Limb (tissue), 2 donors: ENCODE measurements at regions not wholly inside any gene's neighbourhood (a gene's known extent, or its start where the extent isn't known, plus 50 kb on each side); places are given as distances from the start of the nearest gene placed in this dataset.
A peak's percentile ranks its signal among the peaks of the same experiment; 100 is the strongest.

ENCODE experiments used
- DNase-seq, 2 donors: peaks; one replicate each; pipeline ENCODE4 v3.0.0-alpha.2; 2016; ENCODE audit errors: extremely low spot score in 2 of 2

DNA sequence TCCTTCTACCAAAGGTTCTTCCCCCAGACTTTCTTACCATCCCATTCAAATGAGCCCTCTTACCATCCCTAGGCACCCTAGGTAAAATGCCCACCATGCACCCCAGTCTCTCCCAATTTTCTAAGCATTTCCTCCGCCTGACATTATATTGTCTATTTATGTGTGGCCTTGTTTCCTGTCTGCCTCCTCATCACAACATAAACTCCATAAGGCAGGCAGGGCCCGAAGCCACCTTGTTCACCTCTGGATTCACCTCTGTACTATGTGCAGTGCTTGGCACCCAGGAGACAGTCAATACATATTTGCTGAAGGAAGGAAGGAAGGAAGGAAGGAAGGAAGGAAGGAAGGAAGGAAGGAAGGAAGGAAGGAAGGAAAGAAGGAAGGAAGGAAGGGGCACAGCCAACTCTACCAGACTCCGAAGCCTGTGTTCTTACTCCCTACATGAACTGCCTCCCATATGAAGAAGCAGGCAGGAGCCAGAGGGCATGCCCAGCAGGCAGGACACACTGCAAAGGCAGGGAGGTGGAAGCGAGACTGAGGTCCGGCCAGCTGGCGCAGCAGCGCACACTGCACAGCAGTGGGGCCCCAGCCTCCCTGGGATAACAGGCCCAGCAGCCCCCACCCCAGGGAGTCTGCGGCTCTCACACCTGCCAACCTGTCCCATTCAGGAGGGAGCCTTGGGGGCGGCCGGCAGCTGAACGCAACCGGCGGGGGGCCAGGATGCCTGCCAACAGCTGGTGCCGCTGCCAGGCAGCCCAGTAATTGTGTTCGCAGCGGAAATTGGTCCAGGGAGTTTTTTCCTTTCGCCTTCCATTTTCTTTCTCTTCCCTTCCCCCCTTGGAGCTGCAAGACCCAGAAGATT is 106.0 kb upstream of the LINGO1 start:
- DNase-seq, result peak; percentile 15 to 69

GRCh38 chr15:77738038-77738370 is 105.3 kb upstream of the LINGO1 start:
- DNase-seq, result no peak

- DNase-seq, result no peak
These were observed 104.7 kb upstream of the LINGO1 start for GRCh38 chr15:77737238-77738037.

- no peak for DNase-seq
These were observed 101.6 kb upstream of the LINGO1 start for GRCh38 chr15:77734306-77734705.

DNA sequence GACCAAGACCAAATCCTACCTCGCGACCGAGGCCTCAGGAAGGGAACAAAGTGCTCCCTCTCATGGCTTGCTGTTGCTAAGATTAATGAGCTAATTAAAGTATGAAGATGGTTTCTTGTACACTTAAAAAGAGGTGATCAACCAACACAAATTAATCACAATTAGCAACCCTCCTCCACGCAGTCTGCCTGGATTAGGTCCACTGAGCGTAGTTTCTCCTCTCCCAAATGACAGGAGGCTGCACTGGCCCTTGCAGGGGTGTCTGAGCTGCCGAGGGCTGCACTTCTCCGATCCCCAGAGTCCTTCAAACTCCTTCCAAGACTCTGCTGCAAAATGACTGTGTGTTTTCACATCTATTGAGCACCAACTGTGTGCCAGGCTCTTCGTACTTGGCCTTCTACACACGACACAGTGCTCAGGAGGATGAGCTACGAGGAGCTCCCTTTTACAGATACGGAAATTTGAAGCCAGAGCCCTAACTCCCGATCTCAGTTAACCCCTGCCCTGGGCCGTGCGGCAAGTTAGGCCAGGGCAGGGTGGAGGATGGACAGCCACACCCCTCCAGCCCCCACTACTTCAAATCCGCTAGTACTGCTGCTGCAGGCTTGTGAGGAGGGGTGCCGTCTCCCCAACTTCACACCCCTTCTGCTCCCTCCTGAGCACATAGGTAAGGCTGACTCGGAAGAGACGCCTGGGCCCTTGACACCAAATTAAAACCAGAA is 101.0 kb upstream of the LINGO1 start:
- DNase-seq, result no peak

DNA sequence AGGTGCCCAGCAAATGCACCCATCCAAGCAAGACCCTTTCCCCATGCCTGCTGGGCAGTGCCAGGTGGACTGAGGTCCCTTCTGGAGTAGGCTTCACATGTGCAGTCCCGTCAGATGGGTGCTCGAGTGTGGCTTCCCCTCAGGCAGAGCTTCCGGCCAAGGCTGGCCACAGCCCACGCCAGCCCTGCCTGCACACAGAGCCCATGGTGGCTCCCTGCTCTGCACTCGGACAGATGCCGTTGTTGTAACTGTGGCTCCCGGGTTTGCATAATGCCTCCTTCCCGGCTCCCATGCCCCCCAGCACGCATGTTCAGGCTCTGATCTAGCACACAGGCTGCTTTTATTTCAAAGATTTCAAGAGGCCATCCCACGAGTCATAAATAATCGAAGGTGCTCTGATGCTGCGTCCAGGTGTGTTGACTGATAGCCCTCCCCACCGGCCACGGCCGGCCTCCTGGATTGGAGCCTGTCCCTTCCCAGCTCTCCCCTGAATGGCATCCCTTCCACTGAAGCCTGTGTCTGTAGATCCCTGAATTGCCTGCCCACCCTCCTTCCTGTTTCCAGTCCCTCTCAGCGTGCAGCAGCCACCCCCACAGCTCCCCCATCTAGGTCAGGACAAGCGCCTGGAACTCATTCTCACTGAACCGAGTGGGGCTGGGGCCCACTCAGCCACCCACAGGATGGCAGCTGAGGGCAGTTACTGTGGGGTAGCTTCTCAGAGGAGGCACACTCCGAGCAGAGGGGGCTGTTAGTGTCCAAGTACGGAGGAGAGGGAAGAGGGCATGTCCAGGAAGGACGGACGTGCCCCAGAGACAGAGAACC is 100.0 kb upstream of the LINGO1 start:
- no peak for DNase-seq

- DNase-seq, result no peak
These were observed 99.2 kb upstream of the LINGO1 start for GRCh38 chr15:77731945-77732344.

- no peak for DNase-seq
These were observed 98.4 kb upstream of the LINGO1 start for GRCh38 chr15:77731067-77731466.

- no peak for DNase-seq
These were observed 95.1 kb upstream of the LINGO1 start for GRCh38 chr15:77727635-77728304.

DNA sequence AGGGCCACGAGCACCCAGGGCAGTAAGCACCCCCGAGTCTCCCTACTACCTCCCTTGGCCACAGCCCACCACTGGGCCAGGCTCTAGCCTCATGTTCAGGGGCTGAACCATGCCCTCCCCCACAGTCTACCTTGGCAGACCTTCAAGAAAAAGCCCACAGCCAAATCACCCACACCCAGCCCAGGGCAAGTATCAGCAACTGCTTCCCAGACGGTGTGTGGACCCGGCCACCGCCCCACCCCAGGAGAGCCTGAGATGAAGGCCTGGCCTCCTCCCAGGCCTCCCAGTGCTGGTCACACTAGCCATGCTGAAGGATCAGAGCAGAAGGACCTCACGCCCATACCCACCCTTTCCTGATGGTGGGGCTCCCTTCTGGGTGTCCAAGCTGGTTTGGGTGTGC is 92.0 kb upstream of the LINGO1 start:
- DNase-seq, result no peak

GRCh38 chr15:77723756-77724155 is 91.0 kb upstream of the LINGO1 start:
- DNase-seq, result no peak

DNA sequence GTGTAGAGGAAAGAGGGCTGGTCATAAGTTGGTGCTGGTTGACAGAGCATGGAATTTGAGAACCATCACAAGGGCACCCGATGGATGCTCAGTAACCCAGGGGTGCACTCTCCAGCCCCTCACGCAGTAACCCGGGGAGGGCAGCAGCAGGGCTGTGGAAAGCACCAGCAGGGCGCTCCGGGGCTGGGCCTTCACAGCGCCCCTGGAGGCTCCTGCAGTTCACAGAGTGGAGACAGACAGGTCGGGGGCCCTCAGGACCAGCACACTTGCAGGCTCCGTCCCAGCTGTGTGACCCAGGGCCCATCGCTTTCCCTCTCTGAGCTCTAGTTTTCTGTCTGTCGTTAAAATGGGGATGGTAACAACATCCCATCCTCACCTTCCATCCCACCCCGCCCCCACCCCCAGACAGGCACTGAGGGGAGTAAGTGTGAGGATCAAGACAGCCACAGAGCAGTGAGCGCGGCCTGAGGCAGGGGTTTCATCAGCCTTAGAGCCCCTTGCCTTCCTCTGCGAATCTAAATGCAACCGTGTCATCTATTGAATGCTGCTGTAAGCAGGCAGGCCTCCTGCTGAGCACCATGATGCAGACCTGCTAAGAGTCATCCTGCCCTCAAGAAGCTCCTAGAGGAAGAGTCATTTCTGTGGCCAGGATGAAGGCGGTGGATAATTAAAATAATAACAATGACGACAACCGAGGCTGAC is 90.2 kb upstream of the LINGO1 start:
- DNase-seq, result no peak

GRCh38 chr15:77721963-77722362 is 89.3 kb upstream of the LINGO1 start:
- DNase-seq, result no peak

DNA sequence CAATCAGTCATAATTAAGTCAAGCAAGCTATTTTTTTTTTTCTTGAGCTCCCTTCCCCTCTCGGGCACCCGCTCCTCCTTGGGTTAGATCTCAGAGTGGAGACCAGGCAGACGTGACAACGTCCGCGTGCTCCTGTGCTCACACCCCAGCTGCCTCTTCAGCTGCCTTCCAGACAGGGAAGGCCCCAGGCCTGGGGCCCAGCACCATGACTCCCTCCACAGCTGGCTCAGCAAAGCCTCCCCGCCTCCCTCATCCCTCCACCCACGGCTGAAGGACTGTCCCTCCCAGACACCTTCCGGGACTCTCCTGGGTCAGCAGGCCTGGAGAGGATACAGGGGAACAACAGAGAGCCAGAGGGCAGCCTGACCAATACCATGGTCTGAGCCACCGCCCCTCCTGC is 87.9 kb upstream of the LINGO1 start:
- peak; percentile 20 to 45 for DNase-seq

GRCh38 chr15:77720173-77720572 is 87.5 kb upstream of the LINGO1 start:
- no peak for DNase-seq

DNA sequence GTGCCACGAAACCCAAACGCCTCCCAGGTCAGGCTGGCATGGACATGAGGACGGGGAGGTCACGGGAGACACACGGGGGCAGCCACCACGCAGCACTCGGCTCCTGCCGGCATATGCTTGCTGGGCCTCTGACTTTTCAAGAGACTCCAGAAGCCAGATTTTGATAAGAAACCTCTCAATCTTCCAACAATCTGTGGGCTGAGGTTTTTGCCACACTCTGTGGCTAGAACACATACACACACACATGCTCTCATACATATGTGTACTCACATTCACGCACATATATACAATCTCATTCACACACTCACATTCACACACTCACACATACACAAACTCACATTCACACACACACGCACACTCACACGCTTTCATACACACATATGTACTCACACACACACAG is 86.7 kb upstream of the LINGO1 start:
- DNase-seq, result no peak

- DNase-seq, result peak in 1 of 2 donors; percentile 54
These were observed 84.8 kb upstream of the LINGO1 start for GRCh38 chr15:77717333-77717990.

DNA sequence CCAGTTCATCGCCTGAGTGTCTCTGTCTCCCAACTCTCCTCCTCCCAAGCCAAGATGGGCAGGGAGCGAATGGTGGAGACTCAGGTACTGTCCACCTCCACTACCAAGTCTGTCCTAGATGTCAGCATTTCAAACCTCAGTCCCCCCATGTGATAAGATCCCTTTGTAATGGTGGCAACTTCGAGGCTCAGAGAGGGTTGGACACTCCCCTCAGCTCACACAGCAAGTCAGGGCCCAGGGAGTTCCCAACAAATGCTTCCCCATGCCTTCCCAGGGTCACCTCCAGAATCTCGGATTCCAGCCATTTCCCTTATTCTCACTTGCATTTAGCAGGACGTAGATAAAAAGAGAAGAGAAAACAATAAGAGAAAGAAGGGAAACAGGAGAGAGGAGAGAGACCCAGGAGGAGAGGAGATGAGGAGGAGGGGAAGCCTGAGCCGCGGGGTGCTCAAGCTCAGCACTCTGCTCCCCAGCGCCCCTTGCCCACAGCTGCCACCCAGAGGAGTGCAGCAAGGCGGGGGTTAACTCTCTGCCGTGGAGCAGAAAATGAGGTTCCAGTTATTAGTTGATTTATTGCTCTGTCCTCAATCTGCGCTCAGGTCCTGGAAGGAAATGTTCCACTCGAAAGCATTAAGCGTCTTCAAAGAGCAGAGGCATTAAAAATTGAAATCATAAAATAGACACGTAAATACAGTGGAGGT is 84.1 kb upstream of the LINGO1 start:
- DNase-seq, result no peak

GRCh38 chr15:77715860-77716259 is 83.1 kb upstream of the LINGO1 start:
- no peak for DNase-seq
